Thyroid gland (tissue), 4 donors: ENCODE measurements at regions not wholly inside any gene's neighbourhood (a gene's known extent, or its start where the extent isn't known, plus 50 kb on each side); places are given as distances from the start of the nearest gene placed in this dataset.

Source experiments
- DNase-seq, 2 donors: peaks; one replicate each; pipeline ENCODE4 v3.0.0-alpha.2; 2019
- H3K27ac ChIP-seq, 3 donors: fragments of 200-600 bp; sonication (generic); 1 replicate in 2 of 3; 2 replicates in 1 of 3; pipeline ENCODE4 v1.5.1; 2016 to 2019; ENCODE audit warnings: mild to moderate bottlenecking in 1 of 3, moderate library complexity in 1 of 3
- H3K27me3 ChIP-seq: fragments of 200-600 bp; sonication (generic); one replicate; pipeline ENCODE4 v1.5.1; 2019
- H3K36me3 ChIP-seq, 2 donors: fragments of 200-600 bp; sonication (generic); one replicate each; pipeline ENCODE4 v1.5.1; 2016 to 2019
- H3K4me1 ChIP-seq, 2 donors: fragments of 200-600 bp; sonication (generic); one replicate each; pipeline ENCODE4 v1.5.1; 2017 to 2019
- H3K4me3 ChIP-seq, 3 donors: fragments of 200-600 bp; sonication (generic); replicated peaks in 1 of 3; 1 replicate in 2 of 3; 2 replicates in 1 of 3; pipeline ENCODE4 v1.5.1; 2016; ENCODE audit warnings: mild to moderate bottlenecking in 1 of 3
- H3K9me3 ChIP-seq: fragments of 200-600 bp; sonication (generic); one replicate; pipeline ENCODE4 v1.5.1; 2017
- CTCF ChIP-seq, 6 experiments: fragments of 200-600 bp in 3 of 6; fragments of 450-650 bp in 3 of 6; sonication (generic) in 3 of 6; IDR thresholded peaks; one replicate each; pipeline ENCODE4 v1.5.1; 2016 to 2019; ENCODE audit warnings: antibody characterized with exemption in 6 of 6, mild to moderate bottlenecking in 2 of 6, inconsistent platforms in 1 of 6, moderate library complexity in 1 of 6
- POLR2A ChIP-seq, 2 donors: fragments of 450-650 bp; IDR thresholded peaks; one replicate each; pipeline ENCODE4 v1.6.1; 2017; ENCODE audit warnings: antibody characterized with exemption in 2 of 2, mild to moderate bottlenecking in 2 of 2, moderate library complexity in 1 of 2
- WGBS, 2 donors: methylation state at CpG; one replicate each; pipeline ENCODE4 v1.1.5; 2017; 5-methylcytosine and 5-hydroxymethylcytosine counted together
- intact Hi-C: fragments of 100-400 bp; cut with DNase I; formaldehyde crosslinking; loops from one replicate; pipeline ENCODE4 v1.15.1; 2023

DNA sequence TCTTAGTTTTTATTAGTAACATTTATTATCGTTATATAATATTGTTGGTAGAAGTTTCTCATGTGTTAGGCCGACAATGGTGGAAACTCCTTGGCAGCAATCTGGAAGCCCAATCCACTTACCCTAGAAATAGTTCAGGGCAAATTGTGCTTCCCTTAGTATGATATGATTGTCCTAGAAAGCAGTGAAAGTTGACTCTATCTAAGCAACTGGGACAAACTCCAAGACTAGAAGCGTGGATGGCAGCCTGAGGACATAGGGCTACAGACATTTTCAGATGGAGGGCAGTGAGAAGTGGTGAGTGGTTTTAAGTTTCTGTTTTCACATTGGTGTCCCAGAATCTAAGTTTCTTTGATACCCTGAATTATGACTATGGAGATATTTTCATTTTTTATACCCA lies 63.3 kb upstream of the TRPC3 start:
- intact Hi-C loops: no loop called here
- no peak overlapping the region for H3K27ac ChIP-seq
- no peak overlapping the region for H3K4me3 ChIP-seq
- DNase-seq: no peak
- no peaks in the 10 kb centered on the region for H3K36me3 ChIP-seq
- no peak for TF ChIP-seq POLR2A (IDR thresholded peaks at IDR 0.05)
- no peak for TF ChIP-seq CTCF (IDR thresholded peaks at IDR 0.05)
- no peaks in the 10 kb centered on the region for H3K9me3 ChIP-seq
- no peaks in the 10 kb centered on the region for H3K27me3 ChIP-seq
- 92 to 97% methylated on average over 3 of the region's 3 CpGs for WGBS, 2 donors
- H3K4me1 ChIP-seq: no peaks in the 10 kb centered on the region

GRCh38 chr4:122012735-122013134 lies 60.9 kb upstream of the TRPC3 start:
- no peaks in the 10 kb centered on the region for H3K36me3 ChIP-seq
- H3K27ac ChIP-seq: no peak overlapping the region
- no peak for DNase-seq
- H3K27me3 ChIP-seq: no peaks in the 10 kb centered on the region
- no peaks in the 10 kb centered on the region for H3K9me3 ChIP-seq
- no peak overlapping the region for H3K4me3 ChIP-seq
- no peak for TF ChIP-seq CTCF (IDR thresholded peaks at IDR 0.05)
- TF ChIP-seq POLR2A (IDR thresholded peaks at IDR 0.05): no peak
- H3K4me1 ChIP-seq: no peaks in the 10 kb centered on the region
- intact Hi-C loops: no loop called here
- 63 to 70% methylated on average over 2 of the region's 2 CpGs for WGBS, 2 donors

DNA sequence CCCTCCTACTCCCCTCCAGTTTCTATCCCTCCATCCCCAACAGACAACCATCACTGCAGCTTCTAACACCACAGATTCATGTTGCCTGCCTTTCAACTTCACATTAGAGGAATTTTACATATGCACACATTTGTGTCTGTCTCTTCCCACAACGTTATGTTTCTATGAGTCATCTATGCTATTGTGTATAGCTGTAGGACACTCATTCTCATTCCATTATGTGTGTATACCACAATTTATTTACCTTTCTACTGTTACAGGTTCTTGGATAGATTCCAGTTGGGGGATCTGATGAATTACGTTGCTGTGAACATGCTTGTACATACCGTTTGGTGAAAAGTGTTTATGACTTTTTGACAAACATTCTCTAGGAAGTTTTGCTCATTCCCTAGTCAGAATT lies 58.8 kb upstream of the TRPC3 start:
- WGBS, 2 donors: 79 to 80% methylated on average over 3 of the region's 3 CpGs
- no peaks in the 10 kb centered on the region for H3K9me3 ChIP-seq
- H3K4me3 ChIP-seq: no peak overlapping the region
- intact Hi-C loops: no loop called here
- TF ChIP-seq CTCF (IDR thresholded peaks at IDR 0.05) (no peak), POLR2A (IDR thresholded peaks at IDR 0.05) (no peak)
- no peaks in the 10 kb centered on the region for H3K27me3 ChIP-seq
- no peak for DNase-seq
- H3K27ac ChIP-seq: no peak overlapping the region
- H3K36me3 ChIP-seq: no peaks in the 10 kb centered on the region
- H3K4me1 ChIP-seq: no peaks in the 10 kb centered on the region

GRCh38 chr4:122009524-122009923 lies 57.7 kb upstream of the TRPC3 start:
- no peaks in the 10 kb centered on the region for H3K27me3 ChIP-seq
- no peaks in the 10 kb centered on the region for H3K9me3 ChIP-seq
- no peak for DNase-seq
- H3K27ac ChIP-seq: no peak overlapping the region
- no peak overlapping the region for H3K4me3 ChIP-seq
- intact Hi-C loops: no loop called here
- H3K36me3 ChIP-seq: no peaks in the 10 kb centered on the region
- TF ChIP-seq POLR2A (IDR thresholded peaks at IDR 0.05) (no peak), CTCF (IDR thresholded peaks at IDR 0.05) (no peak)
- H3K4me1 ChIP-seq: no peaks in the 10 kb centered on the region
- WGBS, 2 donors: 50 to 55% methylated on average over 2 of the region's 2 CpGs

GRCh38 chr4:122007016-122007415 lies 55.2 kb upstream of the TRPC3 start:
- no peak for DNase-seq
- TF ChIP-seq POLR2A (IDR thresholded peaks at IDR 0.05) (no peak), CTCF (IDR thresholded peaks at IDR 0.05) (no peak)
- no peak overlapping the region for H3K4me3 ChIP-seq
- H3K36me3 ChIP-seq: no peaks in the 10 kb centered on the region
- no peaks in the 10 kb centered on the region for H3K27me3 ChIP-seq
- no peaks in the 10 kb centered on the region for H3K4me1 ChIP-seq
- intact Hi-C loops: no loop called here
- H3K27ac ChIP-seq: no peak overlapping the region
- 22 to 34% methylated on average over 1 of the region's 1 CpG for WGBS, 2 donors
- H3K9me3 ChIP-seq: no peaks in the 10 kb centered on the region
